Muscle layer of duodenum (tissue), 2 donors: ENCODE measurements at regions not wholly inside any gene's neighbourhood (a gene's known extent, or its start where the extent isn't known, plus 50 kb on each side); places are given as distances from the start of the nearest gene placed in this dataset.

Experiments
- H3K27ac ChIP-seq: one replicate; pipeline ENCODE4 v1.7.0; 2013; ENCODE audit warnings: mild to moderate bottlenecking, low read length
- H3K27me3 ChIP-seq: one replicate; pipeline ENCODE4 v1.7.0; 2013; ENCODE audit warnings: low read depth, mild to moderate bottlenecking, control low read depth, low read length
- H3K36me3 ChIP-seq, 2 donors: one replicate each; pipeline ENCODE4 v1.7.0; 2013; ENCODE audit warnings: low read length in 2 of 2, control low read depth in 1 of 2, mild to moderate bottlenecking in 1 of 2; ENCODE audit not compliant: insufficient read depth in 2 of 2, control insufficient read depth in 1 of 2
- H3K4me1 ChIP-seq, 2 donors: one replicate each; pipeline ENCODE4 v1.7.0; 2013; ENCODE audit warnings: low read length in 2 of 2, mild to moderate bottlenecking in 2 of 2, control low read depth in 1 of 2, moderate library complexity in 1 of 2; ENCODE audit not compliant: insufficient read depth in 2 of 2, control insufficient read depth in 1 of 2
- H3K4me3 ChIP-seq, 2 donors: one replicate each; pipeline ENCODE4 v1.7.0; 2013; ENCODE audit warnings: low read length in 2 of 2, low read depth in 1 of 2, mild to moderate bottlenecking in 1 of 2
- H3K9me3 ChIP-seq, 2 donors: one replicate each; pipeline ENCODE4 v1.7.0; 2013; ENCODE audit warnings: low read length in 2 of 2, control low read depth in 1 of 2, mild to moderate bottlenecking in 1 of 2; ENCODE audit not compliant: control insufficient read depth in 1 of 2
- donor health status: healthy.

DNA sequence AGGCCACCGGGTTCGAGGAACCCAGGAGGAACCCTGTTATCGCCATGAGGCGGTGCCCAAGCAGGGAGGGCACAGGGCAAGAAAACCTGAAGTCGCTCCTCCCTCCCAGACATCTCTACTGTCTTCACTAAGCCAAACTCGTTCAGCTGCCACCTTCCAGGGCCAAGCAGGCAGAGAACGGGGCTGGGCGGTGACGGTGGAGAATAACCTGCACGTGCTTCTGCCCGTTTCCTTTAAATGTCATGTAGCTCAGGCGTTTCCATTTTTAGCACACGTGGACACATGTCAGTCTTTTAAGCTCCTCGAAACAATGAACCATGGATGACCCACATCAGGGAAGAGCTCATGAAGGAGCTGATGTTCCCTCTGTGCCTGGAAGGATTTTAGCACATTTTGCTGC lies 124.3 kb upstream of the KLF6 start:
- no peaks in the 10 kb centered on the region for H3K36me3 ChIP-seq
- no peaks in the 10 kb centered on the region for H3K4me1 ChIP-seq
- H3K9me3 ChIP-seq: no peaks in the 10 kb centered on the region
- H3K4me3 ChIP-seq: no peak overlapping the region
- no peaks in the 10 kb centered on the region for H3K27me3 ChIP-seq
- no peak overlapping the region for H3K27ac ChIP-seq

GRCh38 chr10:3908183-3908582 lies 123.2 kb upstream of the KLF6 start:
- Histone ChIP-seq H3K27ac (no peak overlapping the region), H3K27me3 (no peaks in the 10 kb centered on the region), H3K4me1 (no peaks in the 10 kb centered on the region), H3K36me3 (no peaks in the 10 kb centered on the region), H3K4me3 (no peak overlapping the region), H3K9me3 (no peaks in the 10 kb centered on the region)

DNA sequence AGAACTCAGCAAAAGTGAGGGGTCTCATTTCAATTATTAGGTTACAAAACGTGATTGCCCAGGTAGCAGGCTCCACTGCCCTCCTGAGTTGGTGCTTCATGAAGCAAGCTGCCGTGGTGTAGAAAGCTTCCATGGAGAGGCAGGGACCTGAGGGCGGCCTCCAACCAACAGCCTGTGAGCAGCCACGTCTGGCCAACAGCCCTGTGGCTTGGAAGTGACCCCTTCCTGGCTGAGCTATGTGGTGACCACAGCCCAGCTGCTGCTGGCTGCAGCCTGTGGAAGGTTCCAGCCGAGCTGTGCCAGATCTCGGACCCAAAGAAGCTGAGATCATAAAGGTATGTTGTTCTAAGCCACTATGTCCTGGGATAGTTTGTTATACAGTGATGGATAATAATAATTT lies 122.5 kb upstream of the KLF6 start:
- Histone ChIP-seq H3K4me1 (peaks cover 3 to 5% of the 10 kb centered on the region in 2 donors), H3K36me3 (no peaks in the 10 kb centered on the region), H3K27ac (peak overlapping the region; percentile 60), H3K4me3 (no peak overlapping the region), H3K9me3 (no peaks in the 10 kb centered on the region), H3K27me3 (no peaks in the 10 kb centered on the region)

DNA sequence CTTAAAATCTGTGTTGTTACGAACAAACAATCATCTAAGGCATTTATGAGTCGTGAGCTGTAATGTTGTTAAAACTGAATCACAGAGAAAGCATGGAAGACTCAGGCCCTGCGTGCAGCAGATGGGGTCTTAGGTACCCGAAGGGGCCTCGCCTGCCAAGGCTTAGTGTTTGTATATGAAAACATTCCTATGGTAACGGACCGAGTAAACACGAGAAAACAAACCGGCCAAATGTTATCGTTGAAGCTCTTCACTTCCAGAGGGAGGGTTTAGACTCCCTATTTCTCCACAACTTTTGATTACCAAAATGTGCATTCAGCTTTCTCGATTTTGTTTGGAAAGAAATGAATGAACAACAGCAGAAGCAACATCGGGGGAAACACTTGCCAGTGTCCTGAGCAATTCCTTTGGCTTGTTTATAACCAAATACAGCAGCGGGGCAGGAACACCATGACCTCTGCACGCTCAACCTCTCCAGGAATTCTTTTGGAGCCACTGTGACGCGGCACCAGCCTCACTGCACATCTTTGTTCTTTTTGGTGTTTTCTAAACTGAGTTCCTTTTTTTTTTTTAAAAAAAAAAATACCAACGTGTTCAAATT lies 121.6 kb upstream of the KLF6 start:
- no peaks in the 10 kb centered on the region for H3K27me3 ChIP-seq
- no peak overlapping the region for H3K4me3 ChIP-seq
- peak overlapping the region; percentile 47 for H3K27ac ChIP-seq
- H3K36me3 ChIP-seq: no peaks in the 10 kb centered on the region
- peaks cover 3 to 5% of the 10 kb centered on the region in 2 donors for H3K4me1 ChIP-seq
- H3K9me3 ChIP-seq: no peaks in the 10 kb centered on the region

GRCh38 chr10:3904419-3904960 lies 119.5 kb upstream of the KLF6 start:
- Histone ChIP-seq H3K4me3 (no peak overlapping the region), H3K27me3 (no peaks in the 10 kb centered on the region), H3K9me3 (no peaks in the 10 kb centered on the region), H3K36me3 (no peaks in the 10 kb centered on the region), H3K27ac (no peak overlapping the region), H3K4me1 (peaks cover 3 to 5% of the 10 kb centered on the region in 2 donors)

DNA sequence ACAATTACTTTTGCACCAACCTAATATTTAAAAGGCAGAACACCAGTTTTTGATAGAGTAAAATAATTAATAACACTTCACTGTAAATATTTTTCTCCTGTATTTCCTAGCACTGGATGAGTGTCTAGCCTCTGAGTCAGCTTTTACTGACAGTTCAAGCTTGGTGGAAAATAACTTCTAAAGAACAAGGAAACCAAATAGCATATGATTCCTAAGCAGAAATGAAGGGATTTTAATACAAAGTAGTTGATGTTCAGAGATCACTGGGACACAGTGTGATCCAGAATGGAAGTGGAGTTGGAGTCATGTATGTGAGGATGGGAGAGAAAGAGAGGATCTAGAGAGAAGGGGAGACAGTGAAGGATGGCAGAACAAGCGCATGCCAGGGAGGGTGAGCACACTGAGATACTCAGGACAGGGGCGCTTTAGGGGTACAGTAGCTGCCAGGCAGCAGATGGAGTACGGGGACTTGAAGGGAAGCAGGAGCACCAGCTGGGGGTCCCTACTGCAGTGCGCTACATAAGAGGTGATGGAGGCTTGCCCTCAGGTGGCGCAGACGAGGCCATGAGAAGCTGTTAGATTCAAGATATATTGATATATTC lies 117.9 kb upstream of the KLF6 start:
- Histone ChIP-seq H3K27me3 (no peaks in the 10 kb centered on the region), H3K4me1 (peaks cover 5 to 6% of the 10 kb centered on the region in 2 donors), H3K27ac (peak overlapping the region; percentile 60), H3K9me3 (no peaks in the 10 kb centered on the region), H3K4me3 (no peak overlapping the region), H3K36me3 (no peaks in the 10 kb centered on the region)

DNA sequence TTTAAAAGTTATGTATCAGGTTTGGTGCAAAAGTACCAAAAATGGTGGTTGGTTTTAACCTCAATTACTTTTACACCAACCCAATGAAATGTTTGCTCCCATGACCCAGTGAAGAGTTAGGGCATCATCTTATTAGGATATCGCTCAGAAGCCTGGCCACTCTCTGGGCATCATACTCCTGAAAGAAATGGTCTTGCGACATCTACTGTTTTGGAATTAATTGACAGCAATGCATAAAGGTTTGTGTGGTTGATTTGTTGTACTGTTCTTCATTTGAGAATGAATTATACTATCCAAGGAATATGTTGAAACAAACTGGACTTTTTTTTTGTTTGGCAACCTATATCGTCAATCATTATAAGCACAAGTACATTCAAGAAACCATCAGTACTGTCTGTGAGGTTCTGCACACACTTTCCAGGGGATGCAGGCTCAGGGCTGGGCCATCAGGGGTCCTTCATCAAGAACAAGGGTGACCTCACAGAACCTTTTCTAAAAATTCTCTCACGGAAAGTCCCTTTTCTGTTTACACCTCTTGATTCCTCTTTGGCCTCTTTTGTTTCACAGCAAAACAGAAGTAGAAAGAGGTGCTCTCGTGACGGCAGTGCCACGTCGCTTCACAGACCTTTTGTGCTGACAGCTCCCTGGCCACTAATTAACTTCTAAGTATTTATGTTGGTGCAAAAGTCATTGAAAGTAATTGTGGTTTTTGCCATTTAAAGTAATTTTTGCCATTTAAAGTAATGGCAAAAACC lies 117.2 kb upstream of the KLF6 start:
- no peaks in the 10 kb centered on the region for H3K27me3 ChIP-seq
- peak overlapping the region; percentile 60 for H3K27ac ChIP-seq
- no peak overlapping the region for H3K4me3 ChIP-seq
- no peaks in the 10 kb centered on the region for H3K36me3 ChIP-seq
- peaks cover 5 to 6% of the 10 kb centered on the region in 2 donors for H3K4me1 ChIP-seq
- no peaks in the 10 kb centered on the region for H3K9me3 ChIP-seq

GRCh38 chr10:3901370-3901769 lies 116.4 kb upstream of the KLF6 start:
- Histone ChIP-seq H3K27me3 (no peaks in the 10 kb centered on the region), H3K27ac (no peak overlapping the region), H3K4me3 (no peak overlapping the region), H3K9me3 (no peaks in the 10 kb centered on the region), H3K4me1 (peaks cover 5 to 6% of the 10 kb centered on the region in 2 donors), H3K36me3 (no peaks in the 10 kb centered on the region)

- no peak overlapping the region for H3K27ac ChIP-seq
- no peak overlapping the region for H3K4me3 ChIP-seq
- no peaks in the 10 kb centered on the region for H3K27me3 ChIP-seq
- H3K36me3 ChIP-seq: no peaks in the 10 kb centered on the region
- H3K4me1 ChIP-seq: peaks cover 5 to 6% of the 10 kb centered on the region in 2 donors
- no peaks in the 10 kb centered on the region for H3K9me3 ChIP-seq
Measured at GRCh38 chr10:3900391-3900790, 115.4 kb upstream of the KLF6 start.

DNA sequence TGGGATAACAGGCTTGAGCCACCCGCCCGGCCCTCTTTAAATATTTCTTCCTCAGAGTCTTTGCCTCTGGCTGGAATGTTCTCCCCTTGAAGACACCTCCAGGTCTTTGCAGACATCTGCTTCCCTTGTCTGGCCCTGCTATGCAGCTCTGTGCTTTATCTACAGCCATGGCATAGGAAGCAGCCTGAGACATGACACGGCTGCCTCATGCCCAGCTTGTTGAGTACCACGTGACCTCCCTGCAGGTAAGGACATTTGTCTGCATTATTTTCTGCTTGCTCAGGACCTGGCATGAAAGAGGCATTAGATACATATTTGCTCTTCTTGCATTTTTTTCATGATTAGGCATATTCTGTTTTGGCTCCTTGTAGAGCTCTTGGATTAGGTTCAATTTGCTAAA lies 113.8 kb upstream of the KLF6 start:
- Histone ChIP-seq H3K27ac (no peak overlapping the region), H3K9me3 (no peaks in the 10 kb centered on the region)

GRCh38 chr10:3897156-3897555 lies 112.1 kb upstream of the KLF6 start:
- Histone ChIP-seq H3K9me3 (no peaks in the 10 kb centered on the region), H3K27ac (no peak overlapping the region), H3K27me3 (no peaks in the 10 kb centered on the region), H3K4me3 (no peak overlapping the region), H3K36me3 (no peaks in the 10 kb centered on the region), H3K4me1 (peaks cover 3 to 6% of the 10 kb centered on the region in 2 donors)

More for the DNA sequence above, 113.8 kb upstream of the KLF6 start:
- H3K36me3 ChIP-seq: no peaks in the 10 kb centered on the region
- H3K4me3 ChIP-seq: no peak overlapping the region
- H3K4me1 ChIP-seq: peaks cover 5 to 6% of the 10 kb centered on the region in 2 donors
- no peaks in the 10 kb centered on the region for H3K27me3 ChIP-seq
